ENCODE measurements at regions not wholly inside any gene's neighbourhood (a gene's known extent, or its start where the extent isn't known, plus 50 kb on each side); places are given as distances from the start of the nearest gene placed in this dataset.

DNA sequence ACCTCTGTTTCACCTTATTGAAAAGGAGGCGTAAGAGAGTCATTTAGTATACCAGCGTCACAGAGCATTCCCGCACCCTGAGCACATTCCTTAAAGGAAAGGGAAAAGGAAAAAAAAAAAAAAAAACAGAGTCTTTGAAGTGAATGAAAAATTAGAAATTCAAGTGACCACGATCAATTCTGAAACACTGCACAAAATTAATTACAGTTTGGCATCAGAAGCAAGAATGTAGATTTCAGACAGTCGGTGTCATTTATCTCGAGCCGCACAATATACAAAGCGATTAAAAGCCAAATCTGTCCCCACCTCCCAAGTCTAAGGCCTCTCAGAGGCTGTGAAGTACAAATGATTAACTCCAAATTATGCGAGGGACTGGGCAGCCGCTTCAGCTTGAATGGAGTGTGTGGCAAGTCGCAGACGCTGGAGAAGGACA is 173.7 kb upstream of the ZNF507 start:
- peak overlapping the region; percentile 38 for H3K4me3 Mint-ChIP-seq (ENCODE audit: low read depth)
- DNase-seq (ENCODE audit: low spot score, unreplicated experiment) = no peak
- H3K27ac Mint-ChIP-seq = peak overlapping the region; percentile 90
- H3K27me3 Mint-ChIP-seq = peaks cover 17% of the 10 kb centered on the region
- H3K36me3 Mint-ChIP-seq (ENCODE audit: insufficient read depth) = no peaks in the 10 kb centered on the region
- no peaks in the 10 kb centered on the region for H3K9me3 Mint-ChIP-seq (ENCODE audit: low read depth)
- TF ChIP-seq, protein P1, sequence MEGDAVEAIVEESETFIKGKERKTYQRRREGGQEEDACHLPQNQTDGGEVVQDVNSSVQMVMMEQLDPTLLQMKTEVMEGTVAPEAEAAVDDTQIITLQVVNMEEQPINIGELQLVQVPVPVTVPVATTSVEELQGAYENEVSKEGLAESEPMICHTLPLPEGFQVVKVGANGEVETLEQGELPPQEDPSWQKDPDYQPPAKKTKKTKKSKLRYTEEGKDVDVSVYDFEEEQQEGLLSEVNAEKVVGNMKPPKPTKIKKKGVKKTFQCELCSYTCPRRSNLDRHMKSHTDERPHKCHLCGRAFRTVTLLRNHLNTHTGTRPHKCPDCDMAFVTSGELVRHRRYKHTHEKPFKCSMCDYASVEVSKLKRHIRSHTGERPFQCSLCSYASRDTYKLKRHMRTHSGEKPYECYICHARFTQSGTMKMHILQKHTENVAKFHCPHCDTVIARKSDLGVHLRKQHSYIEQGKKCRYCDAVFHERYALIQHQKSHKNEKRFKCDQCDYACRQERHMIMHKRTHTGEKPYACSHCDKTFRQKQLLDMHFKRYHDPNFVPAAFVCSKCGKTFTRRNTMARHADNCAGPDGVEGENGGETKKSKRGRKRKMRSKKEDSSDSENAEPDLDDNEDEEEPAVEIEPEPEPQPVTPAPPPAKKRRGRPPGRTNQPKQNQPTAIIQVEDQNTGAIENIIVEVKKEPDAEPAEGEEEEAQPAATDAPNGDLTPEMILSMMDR (IDR thresholded peaks at IDR 0.05; ENCODE audit: unreplicated experiment) = no peak
- peaks cover 24% of the 10 kb centered on the region for H3K4me1 Mint-ChIP-seq (ENCODE audit: low read depth)

DNA sequence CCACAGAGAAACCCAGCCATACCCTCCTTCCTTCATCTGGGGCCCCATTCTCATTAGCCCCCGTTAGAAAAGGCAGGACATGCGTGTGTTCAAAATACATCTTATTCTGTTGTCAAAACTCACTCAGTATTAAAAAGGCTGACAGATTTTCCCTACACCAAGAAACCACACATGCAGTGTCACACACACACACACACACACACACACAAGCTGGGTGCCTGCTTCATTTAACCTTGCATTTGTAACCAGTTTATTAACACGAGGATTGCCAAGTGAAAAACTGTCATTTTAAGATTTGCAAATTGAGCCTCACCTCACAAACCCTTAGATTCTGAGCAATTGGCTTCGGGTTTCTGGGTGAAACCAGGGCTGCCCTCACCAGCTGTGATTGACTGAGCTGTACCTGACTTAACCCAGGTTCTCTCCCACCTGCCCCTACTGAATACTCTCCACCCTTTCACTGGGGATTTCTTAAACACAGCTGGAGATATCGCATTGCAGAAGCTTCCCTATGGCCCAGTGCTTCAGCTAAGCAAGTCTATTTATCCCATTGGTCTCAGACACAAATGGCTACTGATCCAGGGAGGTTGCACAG is 172.7 kb upstream of the ZNF507 start:
- Mint-ChIP-seq H3K9me3 (ENCODE audit: low read depth) (no peaks in the 10 kb centered on the region), H3K4me3 (ENCODE audit: low read depth) (no peak overlapping the region), H3K36me3 (ENCODE audit: insufficient read depth) (no peaks in the 10 kb centered on the region), H3K27ac (peak overlapping the region; percentile 90), H3K27me3 (peaks cover 22% of the 10 kb centered on the region), H3K4me1 (ENCODE audit: low read depth) (peaks cover 24% of the 10 kb centered on the region)
- TF ChIP-seq, protein P1 (IDR thresholded peaks at IDR 0.05; ENCODE audit: unreplicated experiment) = no peak
- no peak for DNase-seq (ENCODE audit: low spot score, unreplicated experiment)

DNA sequence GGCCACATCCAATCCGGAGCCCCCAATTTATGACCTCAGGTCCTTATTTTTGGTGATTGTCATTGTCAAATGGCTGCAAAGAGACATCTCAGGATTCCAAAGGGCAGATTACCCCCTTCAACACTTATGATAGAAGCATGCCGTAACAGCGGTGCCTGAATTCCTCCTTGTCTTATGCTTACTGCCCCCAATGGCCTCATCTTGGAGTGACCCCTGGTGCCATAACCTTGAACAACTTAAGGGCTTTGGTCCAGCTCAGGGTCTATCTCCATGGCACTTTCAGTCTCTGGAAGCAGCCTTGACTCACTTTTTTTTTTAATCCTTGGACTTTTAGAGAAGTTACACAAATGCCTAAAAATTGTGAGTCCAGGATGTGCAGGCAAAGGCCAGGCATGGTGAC is 171.6 kb upstream of the ZNF507 start:
- H3K36me3 Mint-ChIP-seq (ENCODE audit: insufficient read depth) = no peaks in the 10 kb centered on the region
- DNase-seq (ENCODE audit: low spot score, unreplicated experiment) = no peak

DNA sequence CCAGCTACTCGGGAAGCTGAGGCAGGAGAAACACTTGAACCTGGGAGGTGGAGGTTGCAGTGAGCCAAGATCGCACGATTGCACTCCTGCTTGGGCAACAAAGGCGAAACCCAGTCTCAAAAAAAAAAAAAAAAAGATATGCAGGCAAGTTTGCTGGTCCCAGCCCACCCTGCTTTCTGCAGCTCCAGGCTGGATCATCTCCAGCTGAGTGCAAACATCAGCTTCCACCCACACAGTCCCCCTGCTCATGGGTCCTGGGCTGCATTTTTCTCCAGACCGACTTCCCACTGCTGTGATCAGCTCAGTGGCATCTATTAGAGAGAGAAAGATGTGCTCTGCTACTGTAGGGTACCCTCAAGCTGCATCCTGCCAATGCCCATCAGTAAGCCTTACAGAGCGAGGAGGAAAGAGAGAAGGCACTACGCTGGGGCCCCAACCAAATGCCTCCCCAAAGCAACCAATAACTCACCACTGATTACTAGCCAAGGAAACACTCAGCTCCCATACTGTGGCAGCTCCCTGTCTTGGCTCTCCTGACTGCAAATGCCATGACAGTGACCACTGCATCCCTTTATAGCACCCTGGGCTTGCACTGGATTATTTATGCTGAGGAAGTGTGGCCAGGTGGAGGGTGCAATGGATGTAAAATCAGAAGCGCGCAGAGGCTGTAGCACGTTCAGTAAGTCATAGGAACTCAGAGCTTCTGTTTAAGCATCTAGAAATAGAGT is 170.9 kb upstream of the ZNF507 start:
- H3K27me3 Mint-ChIP-seq = peaks cover 20% of the 10 kb centered on the region
- H3K36me3 Mint-ChIP-seq (ENCODE audit: insufficient read depth) = no peaks in the 10 kb centered on the region
- no peaks in the 10 kb centered on the region for H3K9me3 Mint-ChIP-seq (ENCODE audit: low read depth)
- H3K27ac Mint-ChIP-seq = no peak overlapping the region
- H3K4me3 Mint-ChIP-seq (ENCODE audit: low read depth) = no peak overlapping the region
- DNase-seq (ENCODE audit: low spot score, unreplicated experiment) = no peak
- TF ChIP-seq, protein P1 (IDR thresholded peaks at IDR 0.05; ENCODE audit: unreplicated experiment) = no peak
- H3K4me1 Mint-ChIP-seq (ENCODE audit: low read depth) = peaks cover 20% of the 10 kb centered on the region

More for the DNA sequence above, 171.6 kb upstream of the ZNF507 start:
- H3K27ac Mint-ChIP-seq = no peak overlapping the region
- H3K4me1 Mint-ChIP-seq (ENCODE audit: low read depth) = peaks cover 24% of the 10 kb centered on the region
- no peak overlapping the region for H3K4me3 Mint-ChIP-seq (ENCODE audit: low read depth)
- no peaks in the 10 kb centered on the region for H3K9me3 Mint-ChIP-seq (ENCODE audit: low read depth)
- TF ChIP-seq, protein P1 (IDR thresholded peaks at IDR 0.05; ENCODE audit: unreplicated experiment) = no peak
- H3K27me3 Mint-ChIP-seq = peaks cover 23% of the 10 kb centered on the region

DNA sequence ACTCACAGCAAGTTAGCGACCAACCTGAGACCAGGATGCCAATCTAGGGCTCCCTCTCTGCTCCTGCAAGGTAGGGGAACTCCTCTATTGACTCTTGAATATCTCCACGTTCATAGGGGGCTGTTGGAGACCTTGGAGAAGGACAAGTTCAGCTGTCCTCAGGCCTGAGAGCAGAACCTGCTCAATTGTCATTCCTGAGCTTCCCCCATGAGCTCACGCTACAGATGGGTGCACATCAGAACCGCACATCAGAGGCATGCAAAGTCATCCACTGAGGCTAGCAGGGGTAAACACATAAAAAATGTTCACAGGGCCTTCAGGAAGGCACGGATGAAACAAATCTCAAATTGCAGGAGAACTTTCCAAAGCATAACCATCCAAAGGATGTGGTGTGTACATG is 168.8 kb upstream of the ZNF507 start:
- no peaks in the 10 kb centered on the region for H3K9me3 Mint-ChIP-seq (ENCODE audit: low read depth)
- peaks cover 18% of the 10 kb centered on the region for H3K4me1 Mint-ChIP-seq (ENCODE audit: low read depth)
- no peak for DNase-seq (ENCODE audit: low spot score, unreplicated experiment)
- H3K36me3 Mint-ChIP-seq (ENCODE audit: insufficient read depth) = no peaks in the 10 kb centered on the region
- no peak overlapping the region for H3K27ac Mint-ChIP-seq
- TF ChIP-seq, protein P1 (IDR thresholded peaks at IDR 0.05; ENCODE audit: unreplicated experiment) = no peak
- peaks cover 20% of the 10 kb centered on the region for H3K27me3 Mint-ChIP-seq
- no peak overlapping the region for H3K4me3 Mint-ChIP-seq (ENCODE audit: low read depth)
